ENCODE measurements at regions not wholly inside any gene's neighbourhood (a gene's known extent, or its start where the extent isn't known, plus 50 kb on each side); places are given as distances from the start of the nearest gene placed in this dataset.
"Not testable (repeated sequence)": the region's sequence is repeated elsewhere in the genome, so short reads cannot be mapped to it uniquely, and the experiment has no call there.

GRCh38 chr3:20921112-20921511 is 735.1 kb upstream of the SGO1 start:
- TF ChIP-seq CTCF (IDR thresholded peaks at IDR 0.05; ENCODE audit: low read depth, low read length); POLR2A (IDR thresholded peaks at IDR 0.05; ENCODE audit: extremely low read depth, insufficient read length); MYC (IDR thresholded peaks at IDR 0.05; ENCODE audit: low read depth, low read length): not testable (repeated sequence)
- TF ChIP-seq, protein P1, sequence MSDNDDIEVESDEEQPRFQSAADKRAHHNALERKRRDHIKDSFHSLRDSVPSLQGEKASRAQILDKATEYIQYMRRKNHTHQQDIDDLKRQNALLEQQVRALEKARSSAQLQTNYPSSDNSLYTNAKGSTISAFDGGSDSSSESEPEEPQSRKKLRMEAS (IDR thresholded peaks at IDR 0.05; ENCODE audit: low read depth, low read length), result not testable (repeated sequence)

Measured in NB4 (cell line).